ENCODE measurements at regions not wholly inside any gene's neighbourhood (a gene's known extent, or its start where the extent isn't known, plus 50 kb on each side); places are given as distances from the start of the nearest gene placed in this dataset.

DNA sequence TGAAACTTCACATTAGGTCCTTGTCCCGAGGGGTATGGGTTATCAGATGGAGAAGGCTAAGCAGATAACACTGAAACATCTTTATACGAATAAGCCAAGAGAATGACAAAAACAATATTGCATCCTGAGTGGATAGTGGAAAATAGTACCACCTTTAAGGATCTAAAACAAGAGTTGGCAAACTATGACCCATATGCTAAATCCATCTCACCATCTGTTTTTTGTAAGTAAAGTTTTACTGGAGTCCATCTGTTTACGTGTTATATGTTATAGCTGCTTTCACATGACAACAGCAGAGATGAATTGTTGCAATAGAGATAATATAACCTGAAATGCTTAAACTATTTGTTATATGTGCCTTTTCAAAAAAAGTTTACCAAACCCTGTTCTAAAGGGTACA lies 76.1 kb upstream of the TRDN start:
- no peaks in the 10 kb centered on the region for H3K36me3 ChIP-seq (ENCODE audit: control insufficient read depth in 2 of 3, insufficient read depth in 3 of 3, low read length in 3 of 3)
- H3K9me3 Mint-ChIP-seq, result peaks cover 0 to 3% (median 0%) of the 10 kb centered on the region in 11 donors
- no peak overlapping the region for H3K27ac ChIP-seq (ENCODE audit: low read depth, low read length)
- POLR2A ChIA-PET, result no interaction called here
- H3K4me3 ChIP-seq (ENCODE audit: low read length), result no peak overlapping the region
- no peak overlapping the region for H3K4me3 Mint-ChIP-seq
- H3K36me3 Mint-ChIP-seq, result no peaks in the 10 kb centered on the region
- H3K4me1 Mint-ChIP-seq, result no peaks in the 10 kb centered on the region
- no peaks in the 10 kb centered on the region for H3K9me3 ChIP-seq (ENCODE audit: control insufficient read depth in 2 of 3, low read length in 3 of 3)
- no peak for ATAC-seq
- H3K27me3 Mint-ChIP-seq, result no peaks in the 10 kb centered on the region
- no peaks in the 10 kb centered on the region for H3K4me1 ChIP-seq (ENCODE audit: control insufficient read depth in 2 of 2, insufficient read depth in 2 of 2, low read length in 2 of 2)
- CTCF ChIA-PET, result no interaction called here
- intact Hi-C loops (cut with micrococcal nuclease), result loop anchor here in 1 of 2 donors (10.0 kb wide), 2 partner anchors 848 to 978 kb away; no protein-coding TSS in a partner anchor
- no peak overlapping the region for H3K27ac Mint-ChIP-seq
- no peaks in the 10 kb centered on the region for H3K27me3 ChIP-seq (ENCODE audit: control insufficient read depth in 2 of 2, insufficient read depth in 2 of 2, low read length in 2 of 2)
- DNase-seq, result no peak

DNA sequence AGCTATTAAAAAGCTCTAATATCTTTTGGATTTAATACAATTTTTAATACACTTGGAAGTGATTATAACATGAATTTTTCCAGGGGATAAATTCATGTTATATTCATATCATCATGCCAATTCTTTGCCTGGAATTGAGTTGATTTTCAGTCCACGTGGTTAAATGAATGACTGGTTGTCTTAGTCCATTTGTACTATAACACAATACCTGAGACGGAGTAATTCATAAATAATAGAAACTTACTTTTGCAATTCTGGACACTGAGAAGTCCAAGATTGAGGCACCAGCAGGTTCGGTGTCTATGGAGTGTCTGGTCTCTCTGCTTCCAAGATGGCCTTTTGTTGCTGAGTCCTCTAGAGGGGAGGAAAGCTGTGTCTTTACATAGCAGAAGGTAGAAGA lies 66.2 kb upstream of the TRDN start:
- no peak for DNase-seq
- Histone ChIP-seq H3K27ac (ENCODE audit: low read depth, low read length) (no peak overlapping the region), H3K4me3 (ENCODE audit: low read length) (no peak overlapping the region), H3K36me3 (ENCODE audit: control insufficient read depth in 2 of 3, insufficient read depth in 3 of 3, low read length in 3 of 3) (no peaks in the 10 kb centered on the region), H3K9me3 (ENCODE audit: control insufficient read depth in 2 of 3, low read length in 3 of 3) (no peaks in the 10 kb centered on the region), H3K4me1 (ENCODE audit: control insufficient read depth in 2 of 2, insufficient read depth in 2 of 2, low read length in 2 of 2) (no peaks in the 10 kb centered on the region), H3K27me3 (ENCODE audit: control insufficient read depth in 2 of 2, insufficient read depth in 2 of 2, low read length in 2 of 2) (no peaks in the 10 kb centered on the region)
- Mint-ChIP-seq H3K4me3 (no peak overlapping the region), H3K4me1 (no peaks in the 10 kb centered on the region), H3K27me3 (no peaks in the 10 kb centered on the region), H3K36me3 (no peaks in the 10 kb centered on the region), H3K9me3 (peaks cover 0 to 4% (median 0%) of the 10 kb centered on the region in 11 donors), H3K27ac (no peak overlapping the region)
- ChIA-PET CTCF (interaction anchor here (0.6 kb wide), 1 partner anchor 19 kb away, joined by 3 read pairs; no protein-coding TSS in a partner anchor), POLR2A (no interaction called here)
- intact Hi-C loops (cut with micrococcal nuclease), result no loop called here
- no peak for ATAC-seq

- no peaks in the 10 kb centered on the region for H3K27me3 ChIP-seq (ENCODE audit: control insufficient read depth in 2 of 2, insufficient read depth in 2 of 2, low read length in 2 of 2)
- POLR2A ChIA-PET, result no interaction called here
- peaks cover 0 to 5% (median 0%) of the 10 kb centered on the region in 11 donors for H3K9me3 Mint-ChIP-seq
Observed at GRCh38 chr6:123687864-123688263, 51.1 kb upstream of the TRDN start.

More at GRCh38 chr6:123687864-123688263, 51.1 kb upstream of the TRDN start:
- no peaks in the 10 kb centered on the region for H3K36me3 ChIP-seq (ENCODE audit: control insufficient read depth in 2 of 3, insufficient read depth in 3 of 3, low read length in 3 of 3)
- CTCF ChIA-PET, result no interaction called here
- Mint-ChIP-seq H3K4me1 (no peaks in the 10 kb centered on the region), H3K27ac (no peak overlapping the region), H3K4me3 (no peak overlapping the region), H3K27me3 (no peaks in the 10 kb centered on the region), H3K36me3 (no peaks in the 10 kb centered on the region)
- H3K4me3 ChIP-seq (ENCODE audit: low read length), result no peak overlapping the region
- DNase-seq (no peak), ATAC-seq (no peak)
- H3K27ac ChIP-seq (ENCODE audit: low read depth, low read length), result no peak overlapping the region
- intact Hi-C loops (cut with micrococcal nuclease), result no loop called here
- no peaks in the 10 kb centered on the region for H3K4me1 ChIP-seq (ENCODE audit: control insufficient read depth in 2 of 2, insufficient read depth in 2 of 2, low read length in 2 of 2)
- H3K9me3 ChIP-seq (ENCODE audit: control insufficient read depth in 2 of 3, low read length in 3 of 3), result no peaks in the 10 kb centered on the region
